Skin epidermis (tissue), 12 donors: ENCODE measurements at regions not wholly inside any gene's neighbourhood (a gene's known extent, or its start where the extent isn't known, plus 50 kb on each side); places are given as distances from the start of the nearest gene placed in this dataset.

Source experiments
- H3K27ac ChIP-seq, 21 experiments: fragments of 200-600 bp; sonication (generic) in 11 of 21; one replicate each; pipeline ENCODE4 v1.5.0; 2020; ENCODE audit warnings: mild to moderate bottlenecking in 3 of 21, inconsistent platforms in 2 of 21, moderate library complexity in 2 of 21
- H3K4me3 ChIP-seq, 7 experiments: fragments of 200-600 bp; sonication (generic) in 2 of 7; one replicate each; pipeline ENCODE4 v1.5.0; 2020; ENCODE audit warnings: inconsistent platforms in 2 of 7, mild to moderate bottlenecking in 2 of 7, moderate library complexity in 1 of 7

DNA sequence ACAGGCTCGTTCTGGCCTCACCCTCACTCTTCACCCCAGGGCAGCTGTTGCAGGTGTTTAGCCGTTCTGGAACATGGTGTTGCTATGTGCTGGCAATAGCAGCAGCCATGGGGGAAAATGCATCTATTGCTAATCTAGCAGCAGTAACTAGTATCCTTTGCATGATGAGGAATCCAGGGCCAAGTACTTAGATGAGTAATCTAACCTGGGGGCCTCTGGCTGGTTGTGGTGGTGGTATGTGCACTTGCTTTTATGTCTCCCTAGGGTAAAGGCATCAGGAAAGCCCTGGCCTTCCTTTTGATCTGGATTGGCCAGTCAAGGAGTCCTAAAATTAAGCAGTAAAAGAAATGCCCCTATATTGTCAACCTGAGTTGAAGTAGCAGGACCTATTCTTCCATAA, 594.5 kb upstream of the MAP3K7 start:
- H3K27ac ChIP-seq: no peak overlapping the region
- H3K4me3 ChIP-seq: no peak overlapping the region

DNA sequence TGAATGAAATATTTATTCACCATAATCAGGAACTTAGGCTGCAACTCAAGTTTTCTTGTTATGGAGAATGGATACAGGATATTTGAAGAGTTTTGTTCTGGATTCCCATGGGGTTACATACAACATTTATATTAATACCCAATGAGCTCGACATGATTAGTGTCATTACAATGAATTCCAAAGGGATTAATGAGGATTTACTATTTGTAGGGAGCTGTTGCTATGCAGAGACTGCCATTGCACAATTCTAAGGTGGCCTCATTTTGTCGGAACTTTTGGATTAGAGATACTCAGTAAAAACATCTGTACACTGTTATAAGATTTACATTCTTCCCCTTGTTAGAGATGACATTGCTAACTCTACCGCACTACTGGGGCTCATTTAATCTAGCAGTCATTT, 586.8 kb upstream of the MAP3K7 start:
- Histone ChIP-seq H3K27ac (no peak overlapping the region), H3K4me3 (no peak overlapping the region)

DNA sequence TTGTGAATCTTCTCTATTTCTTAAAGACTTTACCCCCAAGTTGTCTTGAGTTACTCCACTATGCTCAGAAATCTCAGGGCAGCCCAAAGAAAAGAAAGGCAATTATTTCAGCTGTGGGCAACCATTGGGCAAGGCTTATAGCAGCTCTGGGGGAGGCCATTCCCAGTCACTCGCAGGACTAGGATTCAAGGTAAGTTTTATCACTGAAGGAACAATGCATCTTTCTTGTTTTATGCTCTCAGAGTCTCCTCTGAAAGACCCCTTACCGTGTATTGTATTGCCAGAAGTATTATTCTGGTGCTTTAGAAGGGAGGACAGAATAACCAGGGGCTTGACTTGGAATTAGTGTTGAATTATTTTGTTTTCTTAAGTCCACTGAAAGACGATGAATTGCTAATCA, 586.3 kb upstream of the MAP3K7 start:
- no peak overlapping the region for H3K4me3 ChIP-seq
- H3K27ac ChIP-seq: no peak overlapping the region

DNA sequence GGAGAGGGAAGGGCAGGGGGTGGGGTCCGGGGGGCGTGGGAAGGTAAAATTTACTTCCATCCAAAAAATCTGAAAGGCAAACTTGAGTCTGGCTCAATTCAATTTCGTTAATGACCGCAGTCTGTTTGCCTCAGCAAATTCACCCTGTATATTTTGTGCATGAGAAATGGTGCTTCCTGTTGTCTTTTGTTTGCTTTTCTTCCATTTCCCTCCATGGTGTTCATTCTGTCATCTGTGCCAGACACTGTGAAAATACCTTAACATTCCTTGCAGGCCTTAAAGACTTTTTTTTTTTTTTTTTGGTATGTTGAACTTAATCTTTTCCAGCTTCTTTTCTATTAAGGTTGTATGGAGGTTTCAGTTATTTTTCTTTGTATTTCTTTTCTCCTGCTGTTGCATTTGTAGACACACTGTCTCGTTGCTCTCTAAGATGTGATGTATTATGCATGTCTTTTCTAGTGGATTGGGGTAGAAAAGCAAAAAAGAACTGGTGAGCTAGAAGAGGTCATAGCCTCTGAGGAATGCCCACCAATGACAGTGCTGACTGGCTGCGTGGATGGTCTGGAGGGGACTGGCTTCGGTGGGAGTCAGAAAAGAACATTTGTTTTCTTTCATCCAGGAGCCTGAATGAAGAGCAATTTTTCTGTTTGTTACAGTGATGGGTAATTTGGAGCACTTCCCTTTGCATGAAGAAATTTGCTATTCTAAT, 585.0 kb upstream of the MAP3K7 start:
- Histone ChIP-seq H3K4me3 (no peak overlapping the region), H3K27ac (no peak overlapping the region)

DNA sequence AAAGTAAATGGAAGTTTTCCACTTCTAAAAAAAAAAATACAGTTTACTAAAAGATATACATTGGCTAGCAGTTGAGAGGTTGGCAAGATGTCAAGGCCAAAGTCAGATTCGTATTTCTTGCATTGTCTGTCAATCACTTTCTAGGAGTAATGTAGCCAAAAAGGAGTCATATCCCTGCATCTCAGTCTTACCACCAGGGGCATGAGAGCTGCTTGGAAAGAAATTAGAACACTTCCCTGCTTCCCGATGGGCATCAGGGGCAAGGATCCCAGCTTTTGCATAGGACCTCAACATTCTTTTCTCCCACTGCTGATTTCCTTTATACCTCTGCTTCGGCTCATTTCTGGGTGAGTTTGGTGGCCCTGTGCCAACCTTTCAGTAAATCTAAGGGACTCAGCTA, 581.0 kb upstream of the MAP3K7 start:
- Histone ChIP-seq H3K27ac (no peak overlapping the region), H3K4me3 (no peak overlapping the region)

DNA sequence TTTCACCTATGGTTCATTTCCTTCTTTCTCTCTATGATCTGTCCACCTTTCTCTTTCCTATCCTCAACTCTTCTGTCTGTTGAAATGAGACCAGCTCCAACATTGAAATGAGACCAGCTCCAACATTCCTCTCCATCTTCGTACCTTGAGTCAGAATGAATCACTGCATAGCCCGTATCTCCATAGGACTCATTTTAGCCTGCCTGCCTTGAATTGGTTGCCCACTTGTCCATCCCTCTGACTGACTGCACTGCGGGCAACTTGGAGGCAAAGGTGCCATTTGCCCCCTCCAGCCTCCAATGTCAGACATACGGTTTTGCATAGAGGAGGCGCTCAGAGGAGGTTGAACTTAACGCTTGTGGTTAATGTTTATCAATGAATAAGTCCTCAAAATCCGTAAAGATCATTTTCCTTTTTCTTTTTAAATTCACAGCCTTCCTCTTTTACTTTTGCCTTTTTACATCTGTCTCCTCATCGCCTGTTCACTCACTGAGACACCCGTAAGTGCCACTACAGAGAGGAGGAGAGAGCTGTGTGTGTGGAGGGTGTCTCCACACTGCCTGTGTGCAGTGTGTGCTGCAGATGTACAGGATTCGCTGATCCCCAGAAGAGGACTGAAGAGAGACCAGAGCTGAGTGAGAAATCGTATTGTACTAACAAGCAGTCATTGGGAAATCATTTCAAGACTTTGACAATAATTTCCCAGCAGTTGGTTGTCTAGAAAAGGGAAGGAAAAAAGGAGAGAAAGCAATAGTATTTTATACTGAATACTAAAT, 579.6 kb upstream of the MAP3K7 start:
- Histone ChIP-seq H3K27ac (no peak overlapping the region), H3K4me3 (no peak overlapping the region)

DNA sequence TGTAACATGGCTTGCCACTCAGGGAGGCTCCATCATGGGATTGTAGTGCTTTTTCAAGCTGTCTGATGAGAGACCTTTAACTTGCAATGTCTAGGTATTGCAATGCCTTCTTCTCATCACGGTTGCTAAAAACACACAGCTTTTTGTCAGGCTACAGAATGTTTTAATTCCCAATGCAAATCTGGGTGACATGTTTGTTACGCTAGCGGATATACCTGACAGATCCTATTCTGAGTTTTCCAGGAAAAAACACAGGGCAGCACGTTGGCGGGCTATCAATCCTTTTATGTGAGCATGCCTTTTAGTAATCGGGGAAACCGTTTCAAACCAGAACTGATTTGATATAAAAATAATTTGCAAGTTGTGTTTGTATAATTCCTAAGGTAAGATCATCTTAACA, 577.2 kb upstream of the MAP3K7 start:
- no peak overlapping the region for H3K27ac ChIP-seq
- no peak overlapping the region for H3K4me3 ChIP-seq

DNA sequence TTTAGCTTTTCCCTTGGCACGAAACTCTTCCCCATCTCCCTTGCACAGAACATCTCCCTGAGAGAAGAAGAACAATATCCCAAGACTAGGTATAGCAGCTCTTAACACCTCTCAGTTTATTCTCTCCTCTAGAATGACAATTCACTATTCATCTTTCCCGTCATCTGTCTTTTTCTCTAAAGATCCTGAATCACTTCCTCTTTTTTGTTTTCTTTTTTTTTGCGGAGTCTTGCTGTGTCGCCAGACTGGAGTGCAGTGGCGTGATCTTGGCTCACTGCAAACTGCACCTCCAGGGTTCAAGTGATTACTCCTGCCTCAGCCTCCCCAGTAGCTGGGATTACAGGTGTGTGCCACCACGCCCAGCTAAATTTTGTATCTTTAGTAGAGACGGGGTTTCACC, 574.4 kb upstream of the MAP3K7 start:
- Histone ChIP-seq H3K27ac (no peak overlapping the region), H3K4me3 (no peak overlapping the region)

DNA sequence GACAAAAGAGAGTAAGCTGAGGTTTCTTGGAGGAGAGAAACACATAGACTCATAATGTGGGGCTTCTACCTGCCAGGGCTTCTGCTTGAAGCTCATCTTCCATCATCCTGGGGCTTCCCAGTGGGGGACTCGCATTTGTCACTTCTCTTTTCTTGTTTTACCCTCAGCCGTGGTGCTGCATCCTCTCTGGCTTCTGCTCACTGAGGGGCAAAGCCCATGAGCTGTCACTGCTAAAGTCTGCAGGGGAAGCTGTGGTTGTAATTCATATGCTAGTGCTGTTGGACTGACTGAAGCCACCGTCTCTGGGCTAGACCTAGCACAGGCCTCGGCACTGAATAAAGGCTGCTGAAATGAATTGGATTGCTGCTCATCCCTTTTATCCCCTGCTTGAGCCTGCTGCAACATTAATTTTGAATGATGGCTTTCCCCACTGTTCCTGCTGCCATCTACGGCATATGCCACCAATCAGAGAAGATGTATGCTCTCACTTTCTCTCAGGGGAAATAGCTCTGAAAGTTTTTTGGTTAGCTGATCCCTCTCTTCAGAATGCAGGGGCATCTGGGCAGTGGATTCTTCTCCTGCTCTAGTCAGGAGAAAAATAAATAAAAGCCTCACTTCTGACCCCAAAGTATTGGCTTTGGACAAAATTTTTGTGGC, 568.4 kb upstream of the MAP3K7 start:
- H3K27ac ChIP-seq: no peak overlapping the region

DNA sequence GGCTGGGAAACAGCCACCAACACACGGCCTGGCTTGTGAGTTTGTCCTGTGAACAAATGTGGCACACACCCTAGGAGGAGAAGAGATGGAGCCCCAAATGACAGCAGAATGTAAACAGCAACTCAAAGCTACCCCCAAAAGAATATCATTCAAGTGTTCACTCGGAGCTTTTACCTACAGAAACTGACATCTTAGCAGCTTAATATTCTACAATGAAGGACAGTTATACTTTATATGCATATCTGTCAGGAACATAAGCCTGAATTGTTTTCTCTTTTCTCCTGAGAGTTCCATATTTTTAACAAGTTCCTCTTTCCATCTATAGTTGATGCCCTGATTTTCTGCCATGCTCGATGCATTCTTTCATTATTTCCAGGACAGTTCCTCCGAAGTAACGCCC, 566.0 kb upstream of the MAP3K7 start:
- Histone ChIP-seq H3K27ac (no peak overlapping the region), H3K4me3 (no peak overlapping the region)

More for the DNA sequence above, 568.4 kb upstream of the MAP3K7 start:
- no peak overlapping the region for H3K4me3 ChIP-seq

DNA sequence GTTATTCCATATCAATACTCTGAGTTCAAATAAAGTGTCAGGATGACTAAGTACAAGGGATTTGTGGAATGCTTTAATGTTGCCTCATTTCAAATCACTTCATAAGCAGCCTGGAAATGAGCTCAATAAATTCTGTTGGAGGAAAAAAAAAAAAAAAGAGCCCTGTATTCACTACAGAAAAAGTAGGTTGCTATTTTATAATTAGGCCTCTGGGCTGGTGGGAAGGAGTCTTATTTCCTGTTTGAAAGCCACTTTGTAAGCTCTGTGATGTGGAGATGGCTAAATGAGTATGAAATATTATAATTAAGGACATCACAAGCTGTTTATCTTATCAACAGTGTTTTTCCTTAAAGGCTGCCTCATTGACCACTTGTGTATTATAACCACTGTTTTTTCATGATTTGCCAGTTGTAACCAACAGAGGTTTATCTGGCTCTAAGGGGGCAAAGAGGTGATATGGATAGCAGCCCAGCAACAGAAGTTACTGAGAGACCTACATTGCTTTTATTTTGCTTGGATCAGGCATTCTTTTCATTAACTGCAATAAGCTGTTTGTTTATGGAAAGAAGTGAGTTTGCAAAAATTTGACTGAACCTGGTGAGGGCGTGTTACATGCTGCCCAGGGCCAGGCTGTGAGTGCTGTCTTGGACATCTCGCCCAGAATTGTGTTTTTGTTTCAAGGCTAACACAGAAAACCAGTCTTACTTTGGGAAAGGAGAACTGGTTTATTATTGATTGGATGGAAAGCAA, 563.3 kb upstream of the MAP3K7 start:
- no peak overlapping the region for H3K27ac ChIP-seq
- no peak overlapping the region for H3K4me3 ChIP-seq

DNA sequence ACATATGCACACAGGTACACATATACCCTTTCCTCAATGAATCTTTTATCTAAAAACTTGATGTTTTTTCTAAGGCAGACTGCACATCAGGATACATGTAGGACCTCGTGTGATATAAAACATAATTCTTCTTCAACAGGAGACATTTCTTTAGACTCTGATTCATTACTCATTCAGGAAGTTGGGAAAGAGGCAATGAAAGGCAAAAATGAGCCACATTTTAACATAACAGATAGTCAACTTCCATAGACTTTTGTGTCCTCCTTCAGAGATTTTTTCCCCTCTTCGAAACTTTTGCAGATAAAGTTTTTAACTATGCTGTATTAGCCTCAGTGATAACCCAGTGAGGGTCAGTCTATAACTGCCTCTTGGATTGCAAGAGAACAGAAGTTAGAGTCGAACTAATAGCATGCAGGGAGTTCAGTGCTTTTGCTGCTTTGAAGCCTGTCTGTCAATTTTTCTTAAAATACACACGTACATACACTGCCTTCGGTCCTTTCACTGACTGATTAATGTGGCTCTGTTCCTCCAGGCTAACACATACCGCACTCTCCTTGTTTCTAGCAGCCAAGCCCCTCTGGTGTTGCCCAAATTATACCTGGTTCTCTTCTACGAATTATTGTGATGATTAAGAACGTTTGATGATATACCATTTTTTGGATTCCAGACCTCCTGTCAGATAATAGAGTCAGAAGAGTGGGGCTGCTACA, 562.5 kb upstream of the MAP3K7 start:
- H3K27ac ChIP-seq: no peak overlapping the region
- no peak overlapping the region for H3K4me3 ChIP-seq

DNA sequence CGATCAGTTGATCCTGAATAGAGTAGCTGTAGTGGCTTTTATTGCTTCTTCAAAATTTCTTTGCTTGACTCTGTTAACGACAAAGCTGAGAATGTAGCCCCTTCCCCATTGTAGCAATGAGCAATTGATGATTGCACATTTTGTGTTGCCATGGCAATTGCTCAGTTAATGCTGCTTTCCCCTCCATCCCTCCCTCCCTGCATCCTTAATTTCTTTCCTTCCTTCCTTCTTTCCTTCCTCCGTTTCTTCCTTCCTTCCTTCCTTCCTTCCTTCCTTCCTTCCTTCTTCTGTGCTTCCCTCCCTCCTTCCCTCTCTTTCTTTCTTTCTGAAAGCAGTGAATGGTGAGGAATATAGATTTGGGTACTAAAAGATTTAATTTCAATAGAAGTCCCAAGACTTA, 557.3 kb upstream of the MAP3K7 start:
- H3K4me3 ChIP-seq: no peak overlapping the region
- no peak overlapping the region for H3K27ac ChIP-seq

DNA sequence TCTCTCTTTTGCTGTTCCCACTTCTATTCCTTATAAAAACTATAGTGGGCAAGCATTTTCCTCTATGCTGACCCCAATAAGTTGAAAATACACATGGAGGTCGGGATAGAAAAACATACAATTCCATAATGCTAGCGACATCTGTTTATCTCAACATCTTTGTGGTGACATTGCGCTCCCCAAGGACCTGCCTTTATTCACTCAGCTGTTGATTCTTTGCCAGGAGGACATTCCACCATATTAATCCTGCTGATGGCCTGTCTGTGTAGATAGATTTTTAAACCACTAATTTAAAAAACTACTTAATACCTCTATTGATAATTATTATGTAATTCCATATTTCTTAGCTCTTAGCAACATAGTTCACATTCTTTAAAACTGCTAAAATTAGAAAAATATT, 555.3 kb upstream of the MAP3K7 start:
- no peak overlapping the region for H3K27ac ChIP-seq
- no peak overlapping the region for H3K4me3 ChIP-seq

DNA sequence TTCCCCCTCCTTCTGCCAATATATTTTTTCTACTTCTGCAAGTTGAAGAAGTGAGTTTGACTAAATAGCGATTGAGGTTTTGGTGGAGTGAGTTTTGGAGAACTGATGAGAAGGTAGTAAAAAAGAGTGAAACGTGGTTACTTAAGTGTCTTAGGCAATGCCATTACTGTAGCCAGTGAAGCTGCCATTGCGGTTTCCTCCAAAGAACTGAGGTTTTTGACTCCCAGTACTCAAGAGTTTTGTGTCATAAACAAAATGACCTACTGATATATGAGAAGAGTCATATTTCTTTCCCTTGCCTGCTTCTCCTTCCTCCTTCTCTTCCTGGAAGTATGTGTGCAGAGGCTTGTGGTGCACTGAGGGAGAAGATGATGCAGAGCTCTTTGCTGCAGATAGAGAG, 554.5 kb upstream of the MAP3K7 start:
- Histone ChIP-seq H3K27ac (no peak overlapping the region), H3K4me3 (no peak overlapping the region)

DNA sequence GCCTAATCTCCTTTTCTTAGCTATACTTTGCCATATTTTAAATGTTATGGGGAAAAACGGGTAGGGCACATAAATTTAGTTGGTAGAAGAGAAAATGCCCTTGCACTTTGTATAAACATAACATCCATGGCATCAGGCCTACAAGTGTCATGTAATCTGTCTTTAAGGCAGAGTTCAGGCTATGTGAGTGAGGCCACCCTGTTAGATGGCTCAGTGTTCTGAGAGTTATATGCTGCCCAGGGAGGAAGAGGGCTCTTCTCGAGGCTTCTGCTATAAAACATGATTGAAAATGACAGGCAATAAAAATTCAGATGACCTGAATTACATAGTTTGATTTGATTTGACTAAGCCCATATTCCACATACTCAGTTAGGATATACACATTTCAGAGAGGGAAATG, 553.6 kb upstream of the MAP3K7 start:
- Histone ChIP-seq H3K4me3 (no peak overlapping the region), H3K27ac (no peak overlapping the region)

DNA sequence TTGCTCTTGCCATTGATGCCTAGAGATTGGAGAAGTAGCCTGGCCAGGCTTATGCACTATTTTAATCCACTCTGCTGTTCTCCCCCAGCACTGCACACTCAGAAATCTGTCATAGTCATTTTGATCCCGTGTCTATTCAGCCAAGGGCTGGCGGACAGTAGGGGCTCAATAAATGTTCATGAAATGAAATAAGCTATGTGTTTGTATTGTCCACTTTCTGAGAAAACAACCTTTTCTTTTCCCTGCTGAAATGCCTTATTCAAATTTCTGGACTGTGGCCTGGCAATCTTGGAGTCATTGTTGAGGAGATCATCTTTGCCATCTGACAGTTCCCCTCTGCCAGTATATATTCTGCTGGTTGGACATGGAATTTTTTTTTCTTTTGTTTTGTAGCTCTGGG, 550.4 kb upstream of the MAP3K7 start:
- H3K27ac ChIP-seq: no peak overlapping the region
- H3K4me3 ChIP-seq: no peak overlapping the region

DNA sequence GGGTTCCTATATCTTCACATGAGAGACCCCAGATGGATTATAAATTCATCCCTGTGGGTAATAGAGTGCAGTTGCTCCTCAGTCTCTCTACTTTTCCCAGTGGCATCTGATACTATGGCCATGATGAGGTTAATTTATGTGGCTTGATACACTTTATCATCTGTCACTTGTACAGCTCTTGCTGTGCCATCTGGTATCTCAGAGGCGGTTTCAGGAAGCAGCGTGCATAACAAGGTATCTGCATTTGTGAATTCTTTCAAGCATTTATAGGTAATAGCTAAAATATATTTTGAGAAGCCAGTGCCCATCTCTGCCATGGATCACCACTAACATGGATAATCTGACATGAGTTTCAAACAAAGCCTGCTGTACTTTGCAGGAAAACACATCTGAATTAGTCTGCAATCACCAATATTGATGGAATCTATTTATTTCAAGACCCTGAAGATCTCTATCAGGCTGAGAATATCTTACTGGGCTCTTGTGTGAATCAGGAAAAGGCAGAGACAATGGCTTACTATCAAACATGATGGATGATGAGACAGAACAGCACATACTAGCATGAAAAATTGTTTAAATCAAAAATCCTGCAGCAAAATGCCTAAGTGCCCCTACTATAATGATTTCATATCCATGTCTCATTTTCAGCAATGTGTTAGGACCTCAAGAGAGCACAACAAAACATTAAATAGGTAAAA, 548.7 kb upstream of the MAP3K7 start:
- Histone ChIP-seq H3K27ac (no peak overlapping the region), H3K4me3 (no peak overlapping the region)

DNA sequence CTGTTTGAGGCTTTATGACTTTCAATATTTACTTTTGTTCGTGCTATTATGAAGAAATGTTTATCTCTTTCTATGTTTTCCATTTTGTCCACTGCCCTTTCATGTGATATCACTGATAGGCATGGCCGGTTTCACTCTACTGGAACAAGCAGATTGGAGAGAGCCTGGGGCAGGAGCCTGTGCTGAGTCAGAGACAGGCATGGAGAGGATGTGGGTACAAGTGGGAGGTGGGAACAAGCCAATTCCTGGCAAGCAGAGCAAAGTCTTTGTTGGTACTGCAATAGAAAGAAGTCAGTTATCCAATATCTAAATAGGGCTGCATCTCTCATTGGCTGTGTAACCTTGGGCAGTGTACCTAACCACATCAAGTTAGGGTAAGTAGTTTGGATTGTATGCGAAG, 545.6 kb upstream of the MAP3K7 start:
- Histone ChIP-seq H3K4me3 (no peak overlapping the region), H3K27ac (no peak overlapping the region)
